ENCODE measurements at regions not wholly inside any gene's neighbourhood (a gene's known extent, or its start where the extent isn't known, plus 50 kb on each side); places are given as distances from the start of the nearest gene placed in this dataset.

GRCh38 chr4:20062054-20062453, 189.7 kb upstream of the SLIT2 start:
- no peak for DNase-seq (ENCODE audit: low spot score)
- ATAC-seq: no peak

GRCh38 chr4:20050768-20051167, 200.9 kb upstream of the SLIT2 start:
- ATAC-seq (no peak), DNase-seq (ENCODE audit: low spot score) (no peak)

- DNase-seq (ENCODE audit: low spot score) (no peak), ATAC-seq (no peak)
Measured at GRCh38 chr4:20049889-20050288, 201.8 kb upstream of the SLIT2 start.

- ATAC-seq (no peak), DNase-seq (ENCODE audit: low spot score) (no peak)
Measured at GRCh38 chr4:20046931-20047677, 204.6 kb upstream of the SLIT2 start.

- ATAC-seq (no peak), DNase-seq (ENCODE audit: low spot score) (no peak)
Measured at GRCh38 chr4:20046179-20046578, 205.5 kb upstream of the SLIT2 start.

- no peak for DNase-seq (ENCODE audit: low spot score)
Measured at GRCh38 chr4:20044966-20045365, 206.7 kb upstream of the SLIT2 start.

GRCh38 chr4:20044502-20044911, 207.2 kb upstream of the SLIT2 start:
- ATAC-seq (no peak), DNase-seq (ENCODE audit: low spot score) (no peak)

More at GRCh38 chr4:20044966-20045365, 206.7 kb upstream of the SLIT2 start:
- ATAC-seq: no peak

- no peak for ATAC-seq
Measured at GRCh38 chr4:20043991-20044390, 207.7 kb upstream of the SLIT2 start.

GRCh38 chr4:20042769-20043168, 208.9 kb upstream of the SLIT2 start:
- no peak for ATAC-seq
- DNase-seq (ENCODE audit: low spot score): no peak

More at GRCh38 chr4:20043991-20044390, 207.7 kb upstream of the SLIT2 start:
- DNase-seq (ENCODE audit: low spot score): no peak

GRCh38 chr4:20041839-20042407, 209.8 kb upstream of the SLIT2 start:
- ATAC-seq (no peak), DNase-seq (ENCODE audit: low spot score) (no peak)

GRCh38 chr4:20037745-20038144, 214.0 kb upstream of the SLIT2 start:
- DNase-seq (ENCODE audit: low spot score): no peak
- ATAC-seq: no peak

GRCh38 chr4:20030108-20030507, 221.6 kb upstream of the SLIT2 start:
- no peak for ATAC-seq
- no peak for DNase-seq (ENCODE audit: low spot score)

GRCh38 chr4:20028645-20029044, 223.1 kb upstream of the SLIT2 start:
- ATAC-seq (no peak), DNase-seq (ENCODE audit: low spot score) (no peak)

- DNase-seq (ENCODE audit: low spot score): no peak
Measured at GRCh38 chr4:20026456-20026855, 225.2 kb upstream of the SLIT2 start.

GRCh38 chr4:20022471-20022870, 229.2 kb upstream of the SLIT2 start:
- DNase-seq (ENCODE audit: low spot score) (no peak), ATAC-seq (no peak)

More at GRCh38 chr4:20026456-20026855, 225.2 kb upstream of the SLIT2 start:
- no peak for ATAC-seq

GRCh38 chr4:20020056-20020455, 231.6 kb upstream of the SLIT2 start:
- DNase-seq (ENCODE audit: low spot score) (no peak), ATAC-seq (no peak)

- DNase-seq (ENCODE audit: low spot score): no peak
- ATAC-seq: no peak
Measured at GRCh38 chr4:20019310-20020015, 232.2 kb upstream of the SLIT2 start.

GRCh38 chr4:20017777-20018115, 234.0 kb upstream of the SLIT2 start:
- ATAC-seq (no peak), DNase-seq (ENCODE audit: low spot score) (no peak)

GRCh38 chr4:20017070-20017776, 234.5 kb upstream of the SLIT2 start:
- no peak for ATAC-seq
- no peak for DNase-seq (ENCODE audit: low spot score)

- no peak for DNase-seq (ENCODE audit: low spot score)
- no peak for ATAC-seq
Measured at GRCh38 chr4:20015636-20016224, 236.0 kb upstream of the SLIT2 start.

Data from left lobe of liver (tissue), 2 donors.